Stimulated activated CD4-positive, alpha-beta T cell treated with anti-CD3 and anti-CD28 coated beads, TNF-alpha, amount 100 ng/mL, for 48 hours (primary cell): ENCODE measurements at regions not wholly inside any gene's neighbourhood (a gene's known extent, or its start where the extent isn't known, plus 50 kb on each side); places are given as distances from the start of the nearest gene placed in this dataset.

ENCODE experiments used
- DNase-seq, 3 donors: peaks; one replicate each; pipeline ENCODE4 v3.0.0-alpha.2; 2020; ENCODE audit warnings: low read depth in 3 of 3

- no peak for DNase-seq
These were observed 170.4 kb downstream of the DAD1 start for GRCh38 chr14:22418631-22419030.

GRCh38 chr14:22417914-22418313 lies 171.1 kb downstream of the DAD1 start:
- DNase-seq: no peak

DNA sequence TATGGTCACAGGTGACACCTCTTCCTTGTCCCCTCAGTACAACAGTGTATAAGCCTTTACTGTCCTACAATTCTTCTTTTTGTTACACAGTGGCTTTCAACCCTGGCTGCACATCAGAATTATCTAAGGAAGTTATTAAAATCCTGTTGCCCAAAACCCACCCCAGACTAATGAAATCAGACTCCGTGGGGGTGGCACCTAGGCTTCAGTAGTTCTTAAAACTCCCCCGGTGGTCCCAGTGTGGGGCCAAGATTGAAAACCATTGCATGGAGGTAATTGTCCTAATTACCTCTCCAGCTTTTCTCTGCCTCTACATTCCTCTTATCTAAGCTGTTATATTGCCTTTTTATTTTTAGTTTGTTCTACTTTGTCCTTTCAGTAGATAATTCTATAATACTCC lies 172.8 kb downstream of the DAD1 start:
- DNase-seq: no peak

GRCh38 chr14:22415605-22415959 lies 173.4 kb downstream of the DAD1 start:
- no peak for DNase-seq

GRCh38 chr14:22414876-22415604 lies 174.0 kb downstream of the DAD1 start:
- DNase-seq: no peak

DNA sequence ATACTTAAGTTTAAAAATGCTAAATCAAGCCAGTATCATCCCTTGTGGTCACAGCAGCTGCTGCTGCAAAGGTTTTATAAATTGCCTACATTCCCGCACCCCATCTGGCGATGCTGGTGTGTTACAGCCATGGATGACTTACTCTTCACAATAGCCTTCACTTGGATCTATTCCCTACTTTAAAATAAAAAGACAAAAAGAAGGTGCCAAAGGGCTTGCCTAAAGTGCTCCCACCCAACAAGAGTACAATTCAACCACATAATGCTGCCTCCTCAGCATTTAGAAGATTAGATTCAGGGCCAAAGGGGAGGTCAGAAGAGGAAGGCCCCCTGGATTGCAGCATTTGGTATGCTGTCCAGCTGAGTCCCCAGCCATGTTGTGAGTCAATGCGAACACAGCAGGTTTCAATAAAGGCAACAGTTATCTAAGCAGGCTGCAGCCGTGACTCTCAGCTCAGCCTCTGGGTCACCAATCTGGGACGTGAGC lies 176.1 kb downstream of the DAD1 start:
- no peak for DNase-seq

GRCh38 chr14:22411398-22412055 lies 177.5 kb downstream of the DAD1 start:
- DNase-seq: no peak

GRCh38 chr14:22410497-22410896 lies 178.5 kb downstream of the DAD1 start:
- DNase-seq: no peak

DNA sequence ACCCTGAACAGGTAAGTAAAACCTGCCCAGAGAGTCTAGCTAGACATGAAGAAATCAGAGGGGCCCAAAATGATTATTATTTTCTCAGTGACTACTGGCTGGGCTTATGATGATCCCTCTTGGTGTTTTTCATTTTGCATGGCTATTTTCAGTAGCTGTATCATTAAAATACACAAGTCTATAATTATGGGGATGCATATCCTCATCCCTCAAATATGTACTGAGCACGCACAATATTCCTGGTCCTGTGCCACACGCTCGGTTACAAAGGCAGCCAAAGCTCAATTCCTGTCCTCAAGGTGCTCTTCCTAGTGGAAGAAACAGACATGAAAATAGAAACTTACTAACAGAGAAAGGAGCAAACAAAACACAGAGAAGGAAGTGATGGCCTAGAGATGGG lies 180.0 kb downstream of the DAD1 start:
- DNase-seq: no peak

GRCh38 chr14:22408547-22408946 lies 180.5 kb downstream of the DAD1 start:
- no peak for DNase-seq

DNA sequence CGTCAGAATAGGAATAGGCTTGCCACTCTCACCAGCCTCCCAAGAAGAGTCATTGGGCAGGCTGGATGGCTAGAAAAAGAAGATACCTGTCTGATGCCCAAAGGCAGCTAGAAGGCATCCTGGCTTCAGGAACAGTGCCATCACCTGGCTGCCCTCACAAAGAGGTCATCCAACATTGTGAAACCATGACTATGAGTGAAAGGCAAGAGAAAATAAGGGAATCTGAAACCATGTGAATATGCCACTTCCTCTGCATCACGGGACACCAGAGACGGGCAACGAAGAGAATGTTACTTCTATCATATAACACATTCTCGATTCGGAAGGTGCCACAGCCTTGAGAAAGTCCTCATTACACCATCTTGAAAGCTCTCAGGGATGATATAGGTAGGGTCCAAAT lies 182.0 kb downstream of the DAD1 start:
- DNase-seq: no peak

DNA sequence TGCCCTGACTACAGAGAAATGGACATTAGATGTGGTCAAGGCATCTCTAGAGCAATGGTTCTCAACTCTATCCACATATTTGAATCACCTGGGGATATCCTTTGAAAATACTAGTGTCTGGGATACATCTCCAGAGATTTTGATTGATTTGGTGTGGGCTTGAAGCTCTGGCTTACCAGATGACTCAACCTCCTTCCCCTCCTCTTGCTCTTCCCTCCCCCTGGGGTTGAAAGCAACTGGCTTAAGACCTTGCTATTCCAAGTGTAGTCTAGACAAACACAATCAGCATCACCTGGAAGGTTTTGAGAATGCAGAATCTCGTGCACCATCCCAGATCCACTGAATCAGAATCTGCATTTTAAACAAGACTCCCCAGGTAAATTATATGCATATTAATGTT lies 183.8 kb downstream of the DAD1 start:
- DNase-seq: no peak

- no peak for DNase-seq
These were observed 185.7 kb downstream of the DAD1 start for GRCh38 chr14:22403296-22403695.

GRCh38 chr14:22400655-22401259 lies 188.3 kb downstream of the DAD1 start:
- DNase-seq: no peak

GRCh38 chr14:22399776-22400175 lies 189.2 kb downstream of the DAD1 start:
- DNase-seq: no peak

- DNase-seq: no peak
These were observed 191.7 kb downstream of the DAD1 start for GRCh38 chr14:22397221-22397737.

- DNase-seq: no peak
These were observed 193.2 kb downstream of the DAD1 start for GRCh38 chr14:22395803-22396202.

GRCh38 chr14:22394616-22395015 lies 194.4 kb downstream of the DAD1 start:
- no peak for DNase-seq

DNA sequence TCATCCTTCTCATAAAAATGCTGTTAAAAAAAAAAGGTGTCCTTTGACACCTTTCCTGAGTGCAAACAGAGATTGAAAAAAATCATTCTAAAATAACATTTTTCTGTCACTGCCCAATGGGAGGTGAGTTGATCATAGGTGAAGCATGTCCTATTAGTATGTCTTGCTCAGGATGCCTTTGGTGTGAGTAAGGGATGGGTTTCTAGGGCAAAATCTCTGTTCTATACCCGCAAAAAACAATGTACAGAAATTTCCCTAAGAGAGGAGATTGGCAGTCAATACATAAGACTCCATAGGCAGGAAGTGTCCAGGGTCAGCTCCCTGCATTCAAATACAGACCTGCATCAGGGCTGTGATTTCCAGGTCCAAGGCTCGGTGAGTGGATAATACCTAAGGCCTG lies 195.2 kb downstream of the DAD1 start:
- DNase-seq: no peak

- no peak for DNase-seq
These were observed 197.0 kb downstream of the DAD1 start for GRCh38 chr14:22391908-22392565.

DNA sequence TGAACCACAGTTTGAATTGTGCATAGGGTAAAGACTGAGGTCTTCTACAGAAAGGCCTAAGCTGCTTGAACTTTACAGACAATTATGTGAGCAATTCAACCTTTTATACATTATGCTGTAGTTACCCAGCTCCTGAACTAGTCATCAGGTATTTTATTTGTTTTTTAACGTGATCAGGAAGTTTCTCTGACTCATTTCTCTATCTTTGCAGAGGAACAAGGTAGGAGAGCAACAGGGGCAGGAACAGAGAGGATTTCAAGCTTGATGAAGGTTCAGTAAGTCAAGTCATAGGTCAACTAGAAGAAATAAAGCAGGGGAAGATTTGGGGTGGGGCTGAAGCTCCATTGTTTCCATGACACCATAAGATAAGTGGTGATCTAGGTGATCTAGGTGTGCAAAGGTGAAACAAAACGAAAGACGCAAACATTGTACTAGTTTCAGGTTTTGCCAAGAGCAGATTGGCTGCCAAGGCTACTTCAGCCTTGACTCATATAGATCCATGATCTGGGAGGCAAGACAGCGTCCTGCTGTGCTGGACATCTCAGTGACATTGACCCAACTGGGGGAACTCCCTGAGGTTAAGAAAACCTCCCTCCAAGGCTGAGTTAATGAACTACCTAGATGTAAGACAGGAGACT lies 198.1 kb downstream of the DAD1 start:
- no peak for DNase-seq

DNA sequence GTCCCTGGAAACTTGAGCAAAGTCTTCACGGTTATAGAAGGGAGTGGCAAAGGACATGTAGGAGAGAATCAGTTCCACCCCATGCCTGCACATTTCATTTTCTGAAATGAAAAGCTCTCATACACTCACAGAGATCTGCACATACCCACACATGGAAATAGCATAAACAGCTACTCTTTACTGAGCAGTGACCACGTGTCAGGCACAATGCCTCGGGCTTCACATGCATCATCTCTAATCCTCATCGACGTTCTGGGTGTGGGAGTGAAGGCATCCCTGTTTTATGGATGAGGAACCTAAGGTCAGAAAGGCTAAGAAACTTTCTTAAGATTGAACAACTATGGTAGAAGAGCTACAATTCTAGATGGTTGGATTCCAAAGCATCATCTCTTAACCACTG lies 198.8 kb downstream of the DAD1 start:
- no peak for DNase-seq
